ENCODE measurements at regions not wholly inside any gene's neighbourhood (a gene's known extent, or its start where the extent isn't known, plus 50 kb on each side); places are given as distances from the start of the nearest gene placed in this dataset.

GRCh38 chr5:74067748-74068541 lies 441.9 kb downstream of the ARHGEF28 start:
- peak; percentile 82 for DNase-seq (ENCODE audit: low read depth)

GRCh38 chr5:74064911-74065310 lies 438.9 kb downstream of the ARHGEF28 start:
- no peak for DNase-seq (ENCODE audit: low read depth)

DNA sequence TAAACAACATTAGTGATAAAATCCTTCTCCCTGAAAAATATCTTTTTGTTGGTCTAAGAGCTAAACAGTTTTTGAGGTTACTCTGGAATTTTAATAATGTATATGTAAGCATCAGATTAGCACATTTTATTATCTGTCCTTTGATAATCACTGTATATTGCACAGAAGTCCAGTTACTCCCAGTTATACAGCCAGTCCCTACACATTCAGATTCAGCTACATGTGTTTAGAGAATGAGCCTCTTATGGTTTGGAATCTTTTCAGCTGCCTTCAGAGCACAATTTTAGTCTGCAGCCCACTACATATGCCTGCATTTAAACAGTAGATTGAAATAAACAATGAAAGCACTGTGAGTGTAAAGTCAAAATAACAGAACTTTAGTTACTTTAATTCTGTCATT lies 438.2 kb downstream of the ARHGEF28 start:
- DNase-seq (ENCODE audit: low read depth), result no peak

- peak; percentile 96 for DNase-seq (ENCODE audit: low read depth)
Measured at GRCh38 chr5:74063821-74064220, 437.8 kb downstream of the ARHGEF28 start.

DNA sequence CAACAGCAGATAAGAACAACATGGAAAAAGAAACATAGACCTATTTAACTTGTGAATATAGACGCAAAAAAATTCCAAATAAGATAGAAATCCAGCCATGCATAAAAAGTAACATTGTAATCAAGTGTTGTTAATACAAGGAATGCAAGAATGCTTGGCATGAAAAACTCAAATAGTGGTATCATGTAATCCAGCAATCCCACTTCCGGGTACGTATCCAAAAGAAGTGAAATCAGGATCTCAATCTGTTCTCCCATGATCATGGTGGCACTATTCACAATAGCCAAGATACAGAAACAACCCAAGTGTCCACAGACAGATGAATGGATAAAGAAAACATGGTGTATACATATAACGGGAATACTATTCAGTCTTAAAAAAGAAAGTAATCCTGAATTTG lies 437.4 kb downstream of the ARHGEF28 start:
- no peak for DNase-seq (ENCODE audit: low read depth)

- no peak for DNase-seq (ENCODE audit: low read depth)
Measured at GRCh38 chr5:74061292-74061691, 435.3 kb downstream of the ARHGEF28 start.

DNA sequence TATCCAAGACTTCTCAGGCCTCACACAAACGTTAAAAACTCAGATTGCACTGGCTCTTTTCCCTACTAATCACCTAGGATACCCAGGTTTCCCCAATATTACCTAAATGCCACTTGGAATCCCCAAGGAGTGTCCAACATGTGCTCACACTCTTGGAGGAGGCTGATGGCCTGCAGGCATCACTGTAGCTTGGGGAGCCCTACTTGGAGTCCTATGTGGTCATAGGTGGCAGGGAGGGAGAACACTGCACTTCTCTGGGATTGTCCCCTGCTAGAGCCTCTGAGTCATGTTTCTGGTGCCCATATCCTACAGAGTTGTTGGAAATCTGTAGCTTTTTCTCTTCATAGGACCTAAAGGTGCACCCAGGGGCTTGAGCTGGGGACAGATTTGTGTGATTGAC lies 433.7 kb downstream of the ARHGEF28 start:
- DNase-seq (ENCODE audit: low read depth), result no peak

DNA sequence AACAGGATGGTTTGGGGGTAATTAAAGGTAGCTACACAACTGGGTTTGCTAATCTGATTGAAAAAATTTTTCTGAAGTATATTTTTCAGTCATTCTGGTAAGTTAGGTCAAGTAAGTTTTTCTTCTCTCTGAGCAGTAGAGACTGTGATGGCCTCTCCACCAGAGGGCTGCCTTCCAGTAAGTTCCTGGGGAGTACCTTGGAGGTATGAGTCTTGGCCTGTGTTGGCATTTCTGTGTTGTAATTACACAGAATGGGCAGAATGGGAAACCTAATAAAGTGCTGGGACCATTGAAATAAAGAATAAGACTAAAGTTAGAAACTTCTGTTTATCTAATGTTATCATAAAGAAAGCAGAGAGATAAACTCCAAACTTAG lies 430.8 kb downstream of the ARHGEF28 start:
- no peak for DNase-seq (ENCODE audit: low read depth)

GRCh38 chr5:74056107-74056788 lies 430.3 kb downstream of the ARHGEF28 start:
- no peak for DNase-seq (ENCODE audit: low read depth)

DNA sequence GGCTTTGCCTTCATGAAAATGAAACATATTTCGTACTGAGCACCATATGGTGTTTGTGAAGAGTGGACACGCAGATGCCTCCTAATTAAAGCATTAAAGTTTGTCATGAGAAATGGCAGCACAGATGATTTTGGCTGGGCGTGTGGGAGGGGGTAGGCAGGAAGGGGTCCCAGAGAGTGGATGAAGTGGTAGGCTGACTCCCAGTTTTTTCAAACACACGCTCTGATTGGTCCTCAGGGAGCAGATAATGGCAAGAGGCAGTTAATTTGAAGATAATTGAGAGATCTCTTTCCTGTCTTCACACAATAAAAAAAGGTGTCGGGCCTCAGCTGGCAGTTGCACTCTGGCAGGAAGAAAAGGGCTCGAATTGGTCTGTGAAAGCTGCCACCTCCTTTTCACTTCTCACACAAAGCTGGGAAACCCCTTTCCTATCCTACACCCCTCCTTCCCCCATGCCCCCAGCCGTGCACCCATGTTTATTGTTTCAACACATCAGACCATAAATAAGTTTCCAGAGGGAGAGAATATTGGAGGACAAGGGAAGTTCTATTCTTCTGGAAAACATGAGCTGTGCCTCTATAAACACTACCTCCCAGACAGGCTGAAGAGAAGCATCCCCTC lies 429.6 kb downstream of the ARHGEF28 start:
- no peak for DNase-seq (ENCODE audit: low read depth)

DNA sequence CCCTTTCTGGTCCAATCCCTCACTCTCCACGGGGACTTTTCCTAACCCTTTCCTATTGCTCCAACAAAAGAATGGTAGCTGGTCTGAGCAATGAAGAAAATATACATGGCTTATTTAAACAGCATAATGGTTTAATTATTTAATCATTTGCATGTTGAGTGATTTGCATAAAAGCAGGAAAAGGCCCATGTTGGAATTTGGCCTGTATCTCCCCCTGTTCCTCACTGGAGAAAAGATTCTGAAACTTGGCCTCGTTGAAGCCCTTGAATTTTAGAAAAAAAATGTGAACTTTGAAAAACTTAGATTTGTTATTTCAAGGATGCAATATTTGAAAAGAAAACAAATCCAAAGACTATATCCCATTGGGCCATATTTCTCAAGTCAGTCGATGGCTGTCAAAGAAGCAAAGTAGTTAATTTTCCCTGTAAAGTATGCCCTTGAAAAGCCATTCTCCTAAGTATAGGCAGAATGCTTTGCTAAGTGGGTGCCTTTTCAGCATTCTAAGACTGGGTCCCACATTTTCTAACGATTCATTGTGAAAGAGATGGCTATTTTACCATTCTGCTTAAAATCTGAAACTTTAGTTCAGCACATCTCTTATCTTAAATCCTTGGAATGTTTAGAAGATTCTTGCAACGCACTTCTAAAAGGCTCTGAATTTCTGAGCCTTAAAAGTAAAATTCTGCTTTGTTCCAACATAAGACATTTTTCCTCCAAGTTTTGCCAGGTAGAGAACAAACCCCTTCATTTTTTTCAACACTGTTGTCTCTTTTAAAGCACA lies 428.8 kb downstream of the ARHGEF28 start:
- DNase-seq (ENCODE audit: low read depth), result no peak

GRCh38 chr5:74054139-74054538 lies 428.1 kb downstream of the ARHGEF28 start:
- DNase-seq (ENCODE audit: low read depth), result no peak

DNA sequence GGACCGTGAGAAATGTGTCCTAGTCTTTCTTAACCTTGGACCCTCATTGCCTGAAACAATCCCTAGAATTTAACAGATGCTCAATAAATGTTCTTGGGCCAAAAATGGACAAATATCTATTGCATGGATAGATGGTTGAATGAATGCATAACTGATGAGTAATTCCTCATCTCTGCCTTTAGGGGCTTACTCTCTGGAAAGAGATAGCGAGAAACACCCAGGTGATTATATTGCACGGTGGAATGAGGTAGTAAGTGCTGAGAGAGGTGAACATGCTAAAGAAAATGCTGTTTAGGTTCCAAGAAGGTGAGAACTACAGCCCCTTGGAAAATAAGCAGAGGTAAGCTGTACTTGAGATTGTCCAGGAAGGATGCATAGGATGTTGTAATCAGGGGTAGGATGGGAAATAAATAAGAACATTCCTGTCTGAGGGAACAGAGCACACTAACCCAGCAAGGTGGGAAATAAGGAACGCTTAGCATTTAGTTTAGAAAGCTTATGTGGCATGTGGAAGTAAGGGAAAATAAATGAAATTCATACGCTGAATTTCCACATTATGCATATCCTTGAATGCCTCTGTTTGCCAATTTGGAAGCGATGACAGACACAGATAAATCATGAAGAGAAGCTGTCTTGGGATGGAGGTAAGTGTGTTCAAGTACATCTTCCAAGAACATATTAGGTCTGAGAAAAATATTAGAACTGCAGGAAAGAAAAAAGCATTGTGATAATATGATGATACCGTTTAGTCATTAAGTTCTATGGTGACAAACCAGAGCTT lies 426.6 kb downstream of the ARHGEF28 start:
- no peak for DNase-seq (ENCODE audit: low read depth)

GRCh38 chr5:74051076-74051475 lies 425.1 kb downstream of the ARHGEF28 start:
- no peak for DNase-seq (ENCODE audit: low read depth)

- no peak for DNase-seq (ENCODE audit: low read depth)
Measured at GRCh38 chr5:74044936-74045335, 418.9 kb downstream of the ARHGEF28 start.

GRCh38 chr5:74042959-74043358 lies 417.0 kb downstream of the ARHGEF28 start:
- DNase-seq (ENCODE audit: low read depth), result peak; percentile 94

GRCh38 chr5:74042559-74042958 lies 416.6 kb downstream of the ARHGEF28 start:
- no peak for DNase-seq (ENCODE audit: low read depth)

DNA sequence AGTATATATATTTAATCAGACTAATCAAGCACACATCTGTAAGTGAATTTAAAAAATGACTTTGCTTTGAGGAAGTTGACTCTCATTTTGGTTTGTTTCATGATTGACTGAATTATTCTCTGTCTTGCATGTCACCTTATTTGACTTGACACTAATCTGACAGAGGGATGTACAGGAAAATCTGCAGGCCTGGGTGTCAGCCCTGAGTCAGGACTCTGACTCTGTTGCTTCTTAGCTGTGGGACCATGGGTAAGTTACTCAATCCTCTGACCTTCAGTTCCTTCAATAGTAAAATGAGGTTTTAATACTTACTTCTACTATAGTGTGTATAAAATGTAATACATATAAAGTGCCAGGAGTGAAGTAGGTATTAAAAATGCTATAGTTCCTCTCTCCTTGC lies 415.9 kb downstream of the ARHGEF28 start:
- no peak for DNase-seq (ENCODE audit: low read depth)

GRCh38 chr5:74040811-74041491 lies 415.0 kb downstream of the ARHGEF28 start:
- DNase-seq (ENCODE audit: low read depth), result peak; percentile 48

DNA sequence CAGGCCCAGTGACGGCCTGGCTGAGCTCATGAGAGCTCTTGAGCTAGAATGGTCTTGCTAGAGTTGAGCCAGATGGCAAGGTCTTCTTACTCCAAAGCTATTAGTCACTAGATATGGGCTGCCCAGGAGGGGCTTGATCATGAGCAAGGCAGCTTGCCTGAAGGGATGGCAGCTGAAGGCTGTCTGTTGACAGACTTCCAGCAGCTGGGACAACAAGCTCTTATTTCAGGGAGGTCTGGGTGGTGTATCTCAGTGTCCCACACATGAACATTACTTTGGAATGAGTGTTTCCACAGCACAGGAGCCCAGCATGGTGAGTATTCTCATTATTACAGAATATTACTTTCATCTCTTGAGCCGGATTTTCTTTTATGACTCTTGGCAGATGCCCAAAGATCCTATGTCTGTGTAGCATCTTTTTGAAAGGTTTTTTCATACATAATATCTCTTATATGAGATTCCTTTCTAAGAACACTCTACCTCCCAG lies 414.1 kb downstream of the ARHGEF28 start:
- peak; percentile 100 for DNase-seq (ENCODE audit: low read depth)
